IMR-90 (cell line): ENCODE measurements at regions not wholly inside any gene's neighbourhood (a gene's known extent, or its start where the extent isn't known, plus 50 kb on each side); places are given as distances from the start of the nearest gene placed in this dataset.

ENCODE experiments used
- ATAC-seq: fragments of 200-7000 bp; cut with Tn5 transposase; 2 replicates; pipeline ENCODE4 v1.9.1; 2020; ENCODE audit warnings: low read depth, mild to moderate bottlenecking, moderate library complexity
- BruUV-seq: library from RNA; stranded (reverse); fragments of 400-500 nt; replicated peaks from 2 replicates; lab custom pipeline; 2021; lab: Mats Ljungman, UMichigan
- CTCF ChIA-PET: fragments of 300-600 bp; formaldehyde crosslinking; extraction: SDS; loops from one replicate; lab custom pipeline; 2021; ENCODE audit warnings: antibody characterized with exemption; lab: Yijun Ruan, JAX
- POLR2A ChIA-PET: fragments of 300-600 bp; sonication (Branson Sonifier 250); formaldehyde crosslinking; loops from one replicate; lab custom pipeline; 2022; ENCODE audit warnings: antibody characterized with exemption; ENCODE audit not compliant: unreplicated experiment; lab: Charles Lee
- DNase-seq: peaks from one replicate; pipeline ENCODE4 v3.0.0; 2013
- H2AFZ ChIP-seq: replicated peaks from 2 replicates; pipeline ENCODE3; 2013; ENCODE audit warnings: low read length, mild to moderate bottlenecking; ENCODE audit not compliant: poor library complexity
- H2AK5ac ChIP-seq: 2 replicates; pipeline ENCODE4 v1.6.1; 2013; ENCODE audit warnings: low read depth, low read length, inconsistent platforms
- H2AK9ac ChIP-seq: replicated peaks from 2 replicates; pipeline ENCODE3; 2013; ENCODE audit warnings: mild to moderate bottlenecking, low read depth, low read length, moderate library complexity; ENCODE audit not compliant: poor library complexity
- H2BK120ac ChIP-seq: 2 replicates; pipeline ENCODE4 v1.6.1; 2013; ENCODE audit warnings: low read depth, low read length, inconsistent platforms
- H2BK15ac ChIP-seq: 3 replicates; pipeline ENCODE4 v1.6.1; 2013; ENCODE audit warnings: low read depth, low read length, inconsistent platforms
- H2BK20ac ChIP-seq: 2 replicates; pipeline ENCODE4 v1.6.1; 2013; ENCODE audit warnings: low read depth, mild to moderate bottlenecking, inconsistent platforms, low read length, moderate library complexity
- H2BK5ac ChIP-seq: 2 replicates; pipeline ENCODE4 v1.6.1; 2013; ENCODE audit warnings: mild to moderate bottlenecking, low read depth, low read length, inconsistent platforms; ENCODE audit not compliant: poor library complexity, severe bottlenecking
- H3K14ac ChIP-seq: replicated peaks from 2 replicates; pipeline ENCODE4 v1.6.1; 2013; ENCODE audit warnings: low read depth, low read length, inconsistent platforms
- H3K18ac ChIP-seq: 2 replicates; pipeline ENCODE4 v1.6.1; 2013; ENCODE audit warnings: low read depth, low read length, control low read depth
- H3K23ac ChIP-seq: 2 replicates; pipeline ENCODE4 v1.6.1; 2013; ENCODE audit warnings: low read depth, low read length, inconsistent platforms
- H3K27ac ChIP-seq: 2 replicates; pipeline ENCODE4 v1.5.1; 2013; ENCODE audit warnings: mild to moderate bottlenecking, control low read depth, low read length; ENCODE audit not compliant: insufficient read depth
- H3K27me3 ChIP-seq: 2 replicates; pipeline ENCODE4 v1.6.1; 2013; ENCODE audit warnings: low read length; ENCODE audit not compliant: control insufficient read depth, insufficient read depth
- H3K36me3 ChIP-seq: 2 replicates; pipeline ENCODE4 v1.6.1; 2013; ENCODE audit warnings: low read length, mixed read lengths; ENCODE audit not compliant: control insufficient read depth, insufficient read depth
- H3K4ac ChIP-seq: 2 replicates; pipeline ENCODE4 v1.6.1; 2013; ENCODE audit warnings: low read depth, low read length, inconsistent platforms
- H3K4me1 ChIP-seq: 2 replicates; pipeline ENCODE4 v1.6.1; 2013; ENCODE audit warnings: low read length, mixed read lengths; ENCODE audit not compliant: control insufficient read depth, insufficient read depth
- H3K4me2 ChIP-seq: 2 replicates; pipeline ENCODE4 v1.6.1; 2013; ENCODE audit warnings: low read depth, mild to moderate bottlenecking, control low read depth, low read length, moderate library complexity
- H3K4me3 ChIP-seq: 2 replicates; pipeline ENCODE4 v1.5.1; 2013; ENCODE audit warnings: low read depth, mild to moderate bottlenecking, control low read depth, low read length, moderate library complexity; ENCODE audit not compliant: insufficient read depth
- H3K56ac ChIP-seq: 2 replicates; pipeline ENCODE4 v1.6.1; 2013; ENCODE audit warnings: low read length, inconsistent platforms; ENCODE audit not compliant: insufficient read depth; ENCODE audit errors: extremely low read depth
- H3K79me1 ChIP-seq, 2 experiments: 2 replicates each; pipeline ENCODE4 v1.6.1; 2013; ENCODE audit warnings: low read length in 2 of 2, inconsistent platforms in 1 of 2, low read depth in 1 of 2
- H3K9ac ChIP-seq: 2 replicates; pipeline ENCODE4 v1.6.1; 2013; ENCODE audit warnings: low read depth, low read length, control low read depth
- H3K9me1 ChIP-seq: 2 replicates; pipeline ENCODE4 v1.6.1; 2013; ENCODE audit warnings: low read length, inconsistent platforms; ENCODE audit not compliant: insufficient read depth
- H3K9me3 ChIP-seq: 2 replicates; pipeline ENCODE4 v1.6.1; 2013; ENCODE audit warnings: low read length; ENCODE audit not compliant: control insufficient read depth, insufficient read depth
- H4K20me1 ChIP-seq: 2 replicates; pipeline ENCODE4 v1.6.1; 2013; ENCODE audit warnings: low read length, inconsistent platforms; ENCODE audit not compliant: insufficient read depth
- H4K5ac ChIP-seq: 2 replicates; pipeline ENCODE4 v1.6.1; 2013; ENCODE audit warnings: mild to moderate bottlenecking, low read depth, low read length, control low read depth
- H4K8ac ChIP-seq, 2 experiments: 2 replicates each; pipeline ENCODE4 v1.6.1; 2013; ENCODE audit warnings: low read depth in 2 of 2, low read length in 2 of 2, control low read depth in 1 of 2, inconsistent platforms in 1 of 2
- H4K91ac ChIP-seq: 2 replicates; pipeline ENCODE4 v1.6.1; 2013; ENCODE audit warnings: low read depth, low read length, inconsistent platforms; ENCODE audit not compliant: insufficient read depth
- BHLHE40 ChIP-seq: fragments of 150-350 bp; IDR thresholded peaks from 2 replicates; pipeline ENCODE4 v1.6.1; 2016; ENCODE audit warnings: mild to moderate bottlenecking, low read depth, low read length
- CEBPB ChIP-seq: IDR thresholded peaks from 2 replicates; pipeline ENCODE4 v1.6.1; 2012; ENCODE audit warnings: low read depth, low read length, improper control_type of control experiment
- CHD1 ChIP-seq: IDR thresholded peaks from 2 replicates; pipeline ENCODE4 v1.6.1; 2012; ENCODE audit warnings: low read depth, low read length, improper control_type of control experiment
- FOS ChIP-seq: fragments of 150-350 bp; IDR thresholded peaks from 2 replicates; pipeline ENCODE4 v1.6.1; 2016; ENCODE audit warnings: low read depth, low read length
- MAFK ChIP-seq: IDR thresholded peaks from 2 replicates; pipeline ENCODE4 v1.6.1; 2012; ENCODE audit warnings: low read depth, low read length, improper control_type of control experiment
- MAZ ChIP-seq: IDR thresholded peaks from 2 replicates; pipeline ENCODE4 v1.6.1; 2012; ENCODE audit warnings: low read depth, mild to moderate bottlenecking, low read length, improper control_type of control experiment, moderate library complexity, borderline replicate concordance
- MXI1 ChIP-seq: IDR thresholded peaks from 2 replicates; pipeline ENCODE4 v1.6.1; 2012; ENCODE audit warnings: low read depth, mild to moderate bottlenecking, low read length, moderate library complexity, borderline replicate concordance
- NFE2L2 ChIP-seq: fragments of 150-350 bp; IDR thresholded peaks from 2 replicates; pipeline ENCODE4 v1.6.1; 2016; ENCODE audit warnings: low read depth, mild to moderate bottlenecking, low read length
- POLR2A ChIP-seq: IDR thresholded peaks from 2 replicates; pipeline ENCODE4 v1.6.1; 2012; ENCODE audit warnings: mild to moderate bottlenecking, low read depth, low read length
- RAD21 ChIP-seq: IDR thresholded peaks from 2 replicates; pipeline ENCODE4 v1.6.1; 2012; ENCODE audit warnings: low read length, improper control_type of control experiment
- RCOR1 ChIP-seq: IDR thresholded peaks from 2 replicates; pipeline ENCODE4 v1.6.1; 2012; ENCODE audit warnings: mild to moderate bottlenecking, low read length, improper control_type of control experiment; ENCODE audit not compliant: insufficient replicate concordance
- RFX5 ChIP-seq: IDR thresholded peaks from 2 replicates; pipeline ENCODE4 v1.8.0; 2012; ENCODE audit warnings: low read depth, mild to moderate bottlenecking, low read length, moderate library complexity
- SMC3 ChIP-seq: fragments of 150-350 bp; IDR thresholded peaks from 2 replicates; pipeline ENCODE4 v1.6.1; 2016; ENCODE audit warnings: low read depth, mild to moderate bottlenecking, antibody characterized with exemption, low read length, moderate library complexity
- WGBS, 2 experiments: methylation state at CpG; one replicate each; pipeline versions ENCODE4 v1.1.5 to v1.1.7; 2013; ENCODE audit warnings: missing lambda C conversion rate in 2 of 2; ENCODE audit not compliant: insufficient read length in 1 of 2; ENCODE audit errors: extremely low coverage in 2 of 2; 5-methylcytosine and 5-hydroxymethylcytosine counted together
- dilution Hi-C: fragments of 300-500 bp; cut with HindIII; formaldehyde crosslinking; loops from one replicate; pipeline ENCODE4 v1.14.3; 2018; ENCODE audit warnings: low sequenced_read_pairs; ENCODE audit not compliant: unreplicated experiment
- in situ Hi-C: fragments of 300-500 bp; cut with MboI; formaldehyde crosslinking; loops from 3 replicates; pipeline ENCODE4 v1.14.3; 2019; ENCODE audit warnings: low sequenced_read_pairs, inconsistent platforms, mixed read lengths
- intact Hi-C: fragments of 100-400 bp; cut with micrococcal nuclease; formaldehyde crosslinking; loops from 2 replicates; pipeline ENCODE4 v1.10.0; 2022
- TF ChIP-seq, protein P1 (sequence below): fragments of 150-350 bp; IDR thresholded peaks from 2 replicates; pipeline ENCODE4 v1.6.1; 2017; ENCODE audit warnings: mild to moderate bottlenecking, antibody characterized with exemption, low read length, low read depth
- TF ChIP-seq, protein P2 (sequence below): conservative IDR thresholded peaks from 2 replicates; pipeline ENCODE4 v1.5.1; 2012; ENCODE audit warnings: mild to moderate bottlenecking, low read depth, low read length, improper control_type of control experiment
- TF ChIP-seq, protein P3 (sequence below): fragments of 150-350 bp; IDR thresholded peaks from 2 replicates; pipeline ENCODE4 v1.6.1; 2016; ENCODE audit warnings: low read depth, mild to moderate bottlenecking, low read length, moderate library complexity, borderline replicate concordance

DNA sequence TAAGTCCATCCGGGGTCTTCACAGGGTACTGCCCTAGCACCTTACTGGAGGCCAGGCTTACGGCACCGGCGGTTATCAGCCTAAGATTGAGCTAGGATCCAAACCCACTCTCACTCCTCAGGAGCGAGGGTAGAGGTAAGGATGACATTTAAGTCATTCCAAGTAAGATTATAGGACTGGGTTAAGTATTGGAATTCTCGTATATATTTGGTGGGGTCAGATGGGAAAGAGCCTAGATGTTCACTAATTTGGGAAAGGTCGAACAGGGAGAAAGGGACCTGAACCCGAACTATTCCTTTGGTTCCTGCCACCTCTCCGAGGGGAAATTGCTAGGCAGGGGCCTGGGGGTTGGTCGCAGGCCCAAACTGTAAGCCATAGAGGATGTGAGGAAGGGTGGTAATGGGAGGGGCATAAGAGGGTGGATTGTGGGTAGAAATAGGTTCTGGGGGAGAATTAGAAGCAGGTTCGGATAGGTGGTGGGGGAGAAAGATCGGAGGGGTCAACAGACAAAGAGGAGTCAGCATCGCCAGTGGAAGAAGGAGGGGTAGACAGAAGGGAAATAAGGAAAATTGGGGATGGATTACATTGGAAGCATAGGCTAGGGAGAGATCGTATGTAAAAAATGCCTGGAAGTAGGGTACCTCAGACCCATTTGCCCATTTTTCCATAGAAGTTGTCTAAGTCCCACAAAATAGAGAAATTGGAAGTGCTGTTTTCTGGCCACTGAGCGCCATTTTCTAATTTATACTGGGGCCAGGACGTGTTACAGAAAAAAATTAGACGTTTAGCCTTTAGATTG, 747.1 kb upstream of the ADGRB3 start:
- Histone ChIP-seq H2BK15ac (no peak overlapping the region), H2AFZ (no peak overlapping the region), H4K91ac (no peak overlapping the region), H3K79me1 (no peaks in the 10 kb centered on the region), H3K56ac (no peak overlapping the region), H3K23ac (no peak overlapping the region), H3K4ac (no peak overlapping the region), H4K5ac (no peak overlapping the region), H3K4me3 (no peak overlapping the region), H3K9me1 (no peaks in the 10 kb centered on the region), H3K9ac (no peak overlapping the region), H3K9me3 (peaks cover 17% of the 10 kb centered on the region), H2AK5ac (no peak overlapping the region), H4K20me1 (no peaks in the 10 kb centered on the region), H2AK9ac (no peak overlapping the region), H3K4me1 (no peaks in the 10 kb centered on the region), H2BK120ac (no peak overlapping the region), H3K4me2 (no peak overlapping the region), H3K27ac (no peak overlapping the region), H3K36me3 (no peaks in the 10 kb centered on the region), H2BK5ac (no peak overlapping the region), H3K14ac (no peak overlapping the region), H3K18ac (no peak overlapping the region), H3K27me3 (no peaks in the 10 kb centered on the region), H4K8ac (no peak overlapping the region), H2BK20ac (no peak overlapping the region)
- BruUV-seq = no TSS peak
- ChIA-PET POLR2A (no interaction called here), CTCF (no interaction called here)
- in situ Hi-C loops (no loop called here), dilution Hi-C loops (no loop called here), intact Hi-C loops (no loop called here)
- no peak for DNase-seq
- ATAC-seq = no peak
- TF ChIP-seq MAFK = no peak
- TF ChIP-seq FOS = no peak
- TF ChIP-seq CEBPB = no peak
- no peak for TF ChIP-seq POLR2A
- TF ChIP-seq, protein P1, sequence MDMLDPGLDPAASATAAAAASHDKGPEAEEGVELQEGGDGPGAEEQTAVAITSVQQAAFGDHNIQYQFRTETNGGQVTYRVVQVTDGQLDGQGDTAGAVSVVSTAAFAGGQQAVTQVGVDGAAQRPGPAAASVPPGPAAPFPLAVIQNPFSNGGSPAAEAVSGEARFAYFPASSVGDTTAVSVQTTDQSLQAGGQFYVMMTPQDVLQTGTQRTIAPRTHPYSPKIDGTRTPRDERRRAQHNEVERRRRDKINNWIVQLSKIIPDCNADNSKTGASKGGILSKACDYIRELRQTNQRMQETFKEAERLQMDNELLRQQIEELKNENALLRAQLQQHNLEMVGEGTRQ = no peak
- TF ChIP-seq RFX5 = no peak
- TF ChIP-seq RAD21 = no peak
- TF ChIP-seq, protein P2, sequence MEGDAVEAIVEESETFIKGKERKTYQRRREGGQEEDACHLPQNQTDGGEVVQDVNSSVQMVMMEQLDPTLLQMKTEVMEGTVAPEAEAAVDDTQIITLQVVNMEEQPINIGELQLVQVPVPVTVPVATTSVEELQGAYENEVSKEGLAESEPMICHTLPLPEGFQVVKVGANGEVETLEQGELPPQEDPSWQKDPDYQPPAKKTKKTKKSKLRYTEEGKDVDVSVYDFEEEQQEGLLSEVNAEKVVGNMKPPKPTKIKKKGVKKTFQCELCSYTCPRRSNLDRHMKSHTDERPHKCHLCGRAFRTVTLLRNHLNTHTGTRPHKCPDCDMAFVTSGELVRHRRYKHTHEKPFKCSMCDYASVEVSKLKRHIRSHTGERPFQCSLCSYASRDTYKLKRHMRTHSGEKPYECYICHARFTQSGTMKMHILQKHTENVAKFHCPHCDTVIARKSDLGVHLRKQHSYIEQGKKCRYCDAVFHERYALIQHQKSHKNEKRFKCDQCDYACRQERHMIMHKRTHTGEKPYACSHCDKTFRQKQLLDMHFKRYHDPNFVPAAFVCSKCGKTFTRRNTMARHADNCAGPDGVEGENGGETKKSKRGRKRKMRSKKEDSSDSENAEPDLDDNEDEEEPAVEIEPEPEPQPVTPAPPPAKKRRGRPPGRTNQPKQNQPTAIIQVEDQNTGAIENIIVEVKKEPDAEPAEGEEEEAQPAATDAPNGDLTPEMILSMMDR = no peak
- no peak for TF ChIP-seq RCOR1
- TF ChIP-seq MXI1 = no peak
- no peak for TF ChIP-seq SMC3
- TF ChIP-seq BHLHE40 = no peak
- no peak for TF ChIP-seq CHD1
- TF ChIP-seq, protein P3, sequence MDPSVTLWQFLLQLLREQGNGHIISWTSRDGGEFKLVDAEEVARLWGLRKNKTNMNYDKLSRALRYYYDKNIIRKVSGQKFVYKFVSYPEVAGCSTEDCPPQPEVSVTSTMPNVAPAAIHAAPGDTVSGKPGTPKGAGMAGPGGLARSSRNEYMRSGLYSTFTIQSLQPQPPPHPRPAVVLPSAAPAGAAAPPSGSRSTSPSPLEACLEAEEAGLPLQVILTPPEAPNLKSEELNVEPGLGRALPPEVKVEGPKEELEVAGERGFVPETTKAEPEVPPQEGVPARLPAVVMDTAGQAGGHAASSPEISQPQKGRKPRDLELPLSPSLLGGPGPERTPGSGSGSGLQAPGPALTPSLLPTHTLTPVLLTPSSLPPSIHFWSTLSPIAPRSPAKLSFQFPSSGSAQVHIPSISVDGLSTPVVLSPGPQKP = no peak
- no peak for TF ChIP-seq MAZ
- no peak for TF ChIP-seq NFE2L2
- WGBS, 2 experiments = 64% methylated on average over 12 of the region's 17 CpGs; no CpG with 5 or more reads in 1 of the 2 experiments
